ENCODE measurements at regions not wholly inside any gene's neighbourhood (a gene's known extent, or its start where the extent isn't known, plus 50 kb on each side); places are given as distances from the start of the nearest gene placed in this dataset.
A peak's percentile ranks its signal among the peaks of the same experiment; 100 is the strongest.

DNA sequence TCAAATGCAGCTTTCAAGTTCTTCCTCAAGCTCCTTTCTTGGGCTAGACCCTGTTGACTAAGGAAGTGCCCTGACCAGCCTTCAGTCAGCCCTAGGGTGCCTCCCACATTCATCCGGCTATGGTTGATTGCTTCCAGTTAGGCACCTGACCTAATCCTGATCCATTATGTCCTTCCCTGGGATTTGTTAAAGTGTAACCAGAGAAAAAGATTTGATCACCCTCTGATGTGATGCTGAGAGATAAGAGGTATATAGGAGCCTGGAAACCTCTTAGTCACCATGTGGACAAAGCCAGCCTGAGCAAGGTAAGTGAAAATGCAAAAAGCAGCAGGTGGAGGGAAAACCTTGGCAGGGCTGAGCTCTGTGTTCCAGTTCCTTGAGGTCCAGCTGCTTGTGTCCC, 178.8 kb upstream of the ERCC6L2 start:
- Histone ChIP-seq H3K79me2 (no peaks in the 10 kb centered on the region), H3K9me3 (ENCODE audit: low read depth) (no peaks in the 10 kb centered on the region), H3K9me2 (replicated peaks; ENCODE audit: insufficient read depth) (no peaks in the 10 kb centered on the region), H3K4me2 (no peak overlapping the region), H4K20me1 (ENCODE audit: insufficient read depth, poor library complexity, severe bottlenecking) (no peaks in the 10 kb centered on the region), H3K27me3 (no peaks in the 10 kb centered on the region), H2AFZ (no peak overlapping the region), H3K4me3 (no peak overlapping the region), H3K27ac (peak overlapping the region; percentile 82), H3K36me3 (replicated peaks; ENCODE audit: insufficient read depth, low read depth) (no peaks in the 10 kb centered on the region), H3K4me1 (ENCODE audit: insufficient read depth) (no peaks in the 10 kb centered on the region)
- TF ChIP-seq, protein P1, sequence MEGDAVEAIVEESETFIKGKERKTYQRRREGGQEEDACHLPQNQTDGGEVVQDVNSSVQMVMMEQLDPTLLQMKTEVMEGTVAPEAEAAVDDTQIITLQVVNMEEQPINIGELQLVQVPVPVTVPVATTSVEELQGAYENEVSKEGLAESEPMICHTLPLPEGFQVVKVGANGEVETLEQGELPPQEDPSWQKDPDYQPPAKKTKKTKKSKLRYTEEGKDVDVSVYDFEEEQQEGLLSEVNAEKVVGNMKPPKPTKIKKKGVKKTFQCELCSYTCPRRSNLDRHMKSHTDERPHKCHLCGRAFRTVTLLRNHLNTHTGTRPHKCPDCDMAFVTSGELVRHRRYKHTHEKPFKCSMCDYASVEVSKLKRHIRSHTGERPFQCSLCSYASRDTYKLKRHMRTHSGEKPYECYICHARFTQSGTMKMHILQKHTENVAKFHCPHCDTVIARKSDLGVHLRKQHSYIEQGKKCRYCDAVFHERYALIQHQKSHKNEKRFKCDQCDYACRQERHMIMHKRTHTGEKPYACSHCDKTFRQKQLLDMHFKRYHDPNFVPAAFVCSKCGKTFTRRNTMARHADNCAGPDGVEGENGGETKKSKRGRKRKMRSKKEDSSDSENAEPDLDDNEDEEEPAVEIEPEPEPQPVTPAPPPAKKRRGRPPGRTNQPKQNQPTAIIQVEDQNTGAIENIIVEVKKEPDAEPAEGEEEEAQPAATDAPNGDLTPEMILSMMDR (IDR thresholded peaks at IDR 0.05; ENCODE audit: poor library complexity), result no peak
- TF ChIP-seq EZH2phosphoT487 (IDR thresholded peaks at IDR 0.05; ENCODE audit: low read depth, severe bottlenecking, unreplicated experiment) (no peak), EZH2 (IDR thresholded peaks at IDR 0.05; ENCODE audit: borderline replicate concordance) (no peak)
- WGBS (ENCODE audit: low lambda C conversion rate, missing lambda C conversion rate), result 42% methylated on average over 1 of the region's 1 CpG
- DNase-seq (ENCODE audit: low spot score), result peak; percentile 58

DNA sequence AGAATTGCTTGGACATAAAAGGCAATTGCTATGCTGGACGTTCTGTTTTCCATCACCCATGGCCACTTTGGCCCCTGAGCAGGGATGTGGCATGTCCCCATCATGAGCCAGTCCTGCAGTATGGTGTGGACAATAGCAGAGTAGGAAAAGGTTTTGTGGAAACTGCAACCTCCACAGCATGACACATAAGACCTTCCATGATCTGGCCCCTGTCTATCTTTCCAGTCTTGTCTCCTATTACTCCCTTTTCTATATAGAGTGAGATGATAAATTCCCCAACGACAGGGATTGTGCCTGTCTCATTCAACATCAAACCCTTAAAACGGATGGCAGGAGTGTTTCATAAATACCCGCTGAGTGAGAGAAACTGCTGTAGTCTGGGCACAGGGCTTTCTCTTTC, 174.7 kb upstream of the PTCH1 start:
- Histone ChIP-seq H3K9me2 (replicated peaks; ENCODE audit: insufficient read depth) (no peaks in the 10 kb centered on the region), H3K4me3 (no peak overlapping the region), H2AFZ (no peak overlapping the region), H3K4me2 (no peak overlapping the region), H3K36me3 (replicated peaks; ENCODE audit: insufficient read depth, low read depth) (no peaks in the 10 kb centered on the region), H3K27ac (peak overlapping the region; percentile 49), H3K4me1 (ENCODE audit: insufficient read depth) (peaks cover 4% of the 10 kb centered on the region), H3K27me3 (no peaks in the 10 kb centered on the region), H3K9me3 (ENCODE audit: low read depth) (no peaks in the 10 kb centered on the region), H4K20me1 (ENCODE audit: insufficient read depth, poor library complexity, severe bottlenecking) (no peaks in the 10 kb centered on the region), H3K79me2 (no peaks in the 10 kb centered on the region)
- no peak for DNase-seq (ENCODE audit: low spot score)
- TF ChIP-seq, protein P1 (IDR thresholded peaks at IDR 0.05; ENCODE audit: poor library complexity), result no peak
- TF ChIP-seq EZH2phosphoT487 (IDR thresholded peaks at IDR 0.05; ENCODE audit: low read depth, severe bottlenecking, unreplicated experiment) (no peak), EZH2 (IDR thresholded peaks at IDR 0.05; ENCODE audit: borderline replicate concordance) (no peak)
- WGBS (ENCODE audit: low lambda C conversion rate, missing lambda C conversion rate), result 90% methylated on average over 4 of the region's 4 CpGs

DNA sequence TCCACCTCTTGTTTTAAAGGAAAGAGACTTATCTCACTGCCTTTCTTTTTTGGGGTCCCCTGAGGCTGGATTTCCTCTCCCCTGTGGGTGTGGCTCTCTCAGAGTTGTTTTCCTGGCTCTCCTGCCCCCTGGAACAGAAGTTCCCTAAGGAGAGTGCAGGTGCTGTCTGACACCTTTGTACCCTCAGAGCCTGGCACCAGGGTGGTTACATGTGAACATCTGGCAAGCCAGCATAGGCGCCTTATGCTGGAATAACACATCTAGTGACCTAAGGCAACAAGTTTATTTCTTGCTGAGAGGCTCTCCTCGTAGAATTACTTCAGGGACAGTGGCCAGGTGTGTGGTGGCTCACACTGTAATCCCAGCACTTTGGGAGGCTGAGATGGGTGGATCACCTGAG, 172.9 kb upstream of the PTCH1 start:
- WGBS (ENCODE audit: low lambda C conversion rate, missing lambda C conversion rate), result 81% methylated on average over 2 of the region's 2 CpGs

More for the DNA sequence above, 172.9 kb upstream of the PTCH1 start:
- Histone ChIP-seq H4K20me1 (ENCODE audit: insufficient read depth, poor library complexity, severe bottlenecking) (no peaks in the 10 kb centered on the region), H3K9me3 (ENCODE audit: low read depth) (no peaks in the 10 kb centered on the region), H3K36me3 (replicated peaks; ENCODE audit: insufficient read depth, low read depth) (no peaks in the 10 kb centered on the region), H3K27me3 (no peaks in the 10 kb centered on the region), H3K4me1 (ENCODE audit: insufficient read depth) (peaks cover 4% of the 10 kb centered on the region), H3K4me3 (no peak overlapping the region), H3K4me2 (no peak overlapping the region), H3K79me2 (no peaks in the 10 kb centered on the region), H2AFZ (no peak overlapping the region), H3K9me2 (replicated peaks; ENCODE audit: insufficient read depth) (no peaks in the 10 kb centered on the region), H3K27ac (peak overlapping the region; percentile 75)
- no peak for DNase-seq (ENCODE audit: low spot score)
- no peak for TF ChIP-seq EZH2phosphoT487 (IDR thresholded peaks at IDR 0.05; ENCODE audit: low read depth, severe bottlenecking, unreplicated experiment)
- TF ChIP-seq, protein P1 (IDR thresholded peaks at IDR 0.05; ENCODE audit: poor library complexity), result no peak
- TF ChIP-seq EZH2 (IDR thresholded peaks at IDR 0.05; ENCODE audit: borderline replicate concordance), result no peak
